ENCODE measurements at regions not wholly inside any gene's neighbourhood (a gene's known extent, or its start where the extent isn't known, plus 50 kb on each side); places are given as distances from the start of the nearest gene placed in this dataset.
"Not testable (repeated sequence)": the region's sequence is repeated elsewhere in the genome, so short reads cannot be mapped to it uniquely, and the experiment has no call there.

DNA sequence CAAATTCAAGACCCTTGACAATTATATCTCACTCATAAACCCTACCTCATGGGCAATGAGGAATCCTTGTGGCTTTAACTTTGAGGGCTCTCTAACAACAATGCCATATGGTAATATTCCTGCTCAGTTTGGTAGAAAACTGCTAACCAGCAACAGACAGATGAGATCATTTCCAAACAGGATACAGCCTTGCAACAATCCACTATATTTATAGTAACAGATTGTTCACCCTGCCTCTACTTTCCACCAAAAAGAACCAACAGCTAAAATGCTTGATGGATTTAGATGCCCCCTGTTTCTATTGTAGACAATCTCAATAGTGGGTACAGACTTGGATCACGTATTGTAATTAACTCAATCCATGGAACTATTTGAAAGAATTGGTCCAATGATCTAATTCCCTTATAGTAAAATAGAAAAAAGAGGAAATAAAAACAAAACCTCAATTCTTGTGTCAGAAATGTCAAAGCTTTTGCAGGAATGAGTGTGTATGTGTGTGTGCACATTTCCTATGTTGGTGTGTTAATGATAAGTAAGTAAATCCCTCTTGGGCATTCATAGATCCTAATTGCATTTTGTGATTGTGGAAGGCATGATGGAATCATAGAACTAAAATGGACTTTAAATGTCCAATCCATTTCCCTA, 100.0 kb upstream of the EDEM3 start:
- DNase-seq (ENCODE audit: low read depth in 2 of 2), result peak; percentile 60 to 76

DNA sequence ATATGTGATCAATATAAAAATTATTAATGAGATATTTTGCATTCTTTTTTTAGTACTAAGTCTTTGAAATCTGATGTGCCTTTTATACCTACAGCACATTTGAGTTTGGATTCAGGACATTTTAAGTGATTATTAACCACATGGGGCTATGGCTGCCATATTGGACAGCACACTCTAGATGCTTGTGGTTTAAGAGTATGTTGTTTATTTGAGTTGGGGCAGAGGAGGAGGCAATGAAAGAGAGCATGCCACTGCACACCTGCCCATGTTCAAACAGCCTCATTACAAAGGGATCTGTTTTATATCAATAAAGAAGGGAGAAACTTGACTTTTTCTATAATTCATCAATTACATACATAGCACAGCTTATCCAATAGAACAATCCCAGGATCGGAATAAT, 99.4 kb upstream of the EDEM3 start:
- DNase-seq (ENCODE audit: low read depth in 2 of 2), result no peak

DNA sequence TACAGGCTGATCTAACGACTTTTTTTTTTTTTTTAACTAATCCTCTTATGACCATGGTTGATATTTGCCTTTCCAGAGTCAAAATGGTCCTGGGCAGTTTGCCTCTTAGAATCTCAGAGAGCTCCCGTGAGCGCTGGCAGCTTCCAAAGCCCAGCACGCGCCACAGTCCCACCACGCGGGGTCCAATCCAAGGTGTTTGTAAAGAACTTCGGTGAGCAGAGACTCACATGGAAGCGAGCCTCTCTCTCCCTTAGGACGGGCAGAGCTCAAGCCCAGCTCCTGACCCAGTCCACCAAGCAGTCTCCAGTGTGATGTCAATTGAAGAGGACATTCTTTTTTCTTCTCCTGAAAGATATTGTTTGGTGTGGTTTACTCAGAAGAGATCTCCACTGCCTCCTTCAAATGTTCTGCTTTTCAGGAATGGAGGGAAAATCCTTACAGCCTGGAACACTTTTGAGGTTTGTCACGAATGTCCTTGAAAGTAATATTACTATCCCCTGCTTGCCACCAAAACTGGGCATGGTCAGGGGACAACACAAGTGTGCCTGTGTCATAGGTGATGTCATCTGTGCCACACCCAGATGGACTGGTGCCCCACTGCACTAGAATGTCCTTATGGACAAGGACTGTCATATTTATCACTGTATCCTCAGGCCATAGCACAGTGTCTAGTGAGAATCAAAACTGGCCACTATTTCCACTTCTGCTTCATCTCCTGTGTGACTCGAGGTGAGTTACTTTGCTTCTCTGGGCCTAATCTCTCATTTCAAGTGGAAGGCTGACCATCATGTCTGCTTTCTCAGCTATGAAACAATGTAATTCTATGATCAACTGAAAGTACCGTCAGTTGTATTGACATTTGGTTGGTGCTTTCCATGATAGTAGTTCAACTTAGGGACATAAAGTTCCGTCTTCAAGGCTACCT, 97.4 kb upstream of the EDEM3 start:
- no peak for DNase-seq (ENCODE audit: low read depth in 2 of 2)

DNA sequence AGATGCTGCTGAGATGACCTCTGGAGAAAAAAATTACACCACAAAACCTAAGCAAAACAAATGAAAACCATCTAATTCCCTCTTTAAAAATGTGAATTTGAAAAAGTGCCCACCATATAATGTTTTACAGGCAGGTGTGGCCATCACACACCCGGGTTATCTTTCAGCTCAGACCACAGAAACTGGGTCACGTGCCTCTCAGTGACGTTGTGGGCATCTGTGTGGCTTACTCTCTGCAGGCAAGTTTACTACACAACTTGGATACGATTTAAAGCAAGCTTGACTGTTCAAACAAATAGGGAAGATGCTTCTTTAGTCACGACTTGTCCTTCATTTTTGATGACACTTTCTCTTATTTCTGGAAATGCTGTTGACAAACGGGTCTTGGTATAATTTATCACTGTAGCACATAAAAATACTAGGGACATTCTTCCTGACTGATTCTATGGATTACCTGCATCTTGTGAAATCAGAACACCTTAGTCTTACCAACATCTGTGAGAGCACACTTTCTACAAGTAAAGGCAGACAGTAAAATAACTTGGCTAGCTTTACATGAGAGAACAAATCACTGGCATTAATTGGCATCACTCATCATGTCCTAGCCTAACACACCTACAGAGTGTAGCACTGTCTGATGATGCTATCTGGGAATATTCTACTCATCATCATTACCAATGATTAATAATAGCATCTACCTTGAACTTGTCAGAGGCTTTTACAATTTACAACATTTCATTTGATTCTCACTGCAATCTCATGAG, 89.3 kb upstream of the EDEM3 start:
- no peak for DNase-seq (ENCODE audit: low read depth in 2 of 2)

DNA sequence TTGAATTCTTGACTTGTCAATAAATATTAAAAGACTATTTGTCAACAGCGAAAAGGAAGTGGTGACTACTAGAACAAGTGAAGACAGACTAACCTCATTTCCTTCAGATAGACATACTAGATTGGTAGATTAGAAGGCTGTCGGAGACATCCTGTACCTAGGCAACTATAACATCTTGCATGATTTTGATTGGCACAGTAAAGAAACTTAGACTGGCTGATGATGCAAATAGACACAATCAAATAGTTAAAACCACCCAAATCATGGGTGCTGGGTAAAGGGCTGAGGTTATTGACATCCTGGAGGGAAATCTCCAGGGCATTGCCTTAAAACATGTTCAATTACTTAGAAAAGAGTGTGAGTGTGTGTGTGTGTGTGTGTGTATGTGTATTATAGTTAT, 85.9 kb upstream of the EDEM3 start:
- DNase-seq (ENCODE audit: low read depth in 2 of 2), result no peak

DNA sequence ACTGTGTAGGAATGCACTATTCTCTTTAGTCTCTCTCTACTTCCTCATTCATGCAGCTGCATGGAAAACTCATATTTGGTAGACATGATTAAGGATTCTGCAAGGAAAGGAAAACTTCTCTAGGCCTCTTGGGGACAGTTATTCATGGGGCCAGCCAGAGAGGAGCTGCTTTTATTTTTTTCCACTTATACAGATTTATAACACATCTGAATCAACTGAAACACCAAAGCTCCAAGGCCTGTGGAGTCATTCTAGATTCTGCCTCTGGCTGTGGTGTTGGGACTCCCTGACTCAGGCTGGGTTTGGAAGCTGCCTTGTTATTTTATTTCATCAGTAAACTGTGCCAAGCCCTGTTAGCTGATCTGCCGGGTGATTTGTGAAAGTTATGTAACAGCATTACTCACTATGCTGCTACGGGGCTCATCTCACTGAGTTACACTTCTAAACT, 83.9 kb upstream of the EDEM3 start:
- DNase-seq (ENCODE audit: low read depth in 2 of 2), result no peak

DNA sequence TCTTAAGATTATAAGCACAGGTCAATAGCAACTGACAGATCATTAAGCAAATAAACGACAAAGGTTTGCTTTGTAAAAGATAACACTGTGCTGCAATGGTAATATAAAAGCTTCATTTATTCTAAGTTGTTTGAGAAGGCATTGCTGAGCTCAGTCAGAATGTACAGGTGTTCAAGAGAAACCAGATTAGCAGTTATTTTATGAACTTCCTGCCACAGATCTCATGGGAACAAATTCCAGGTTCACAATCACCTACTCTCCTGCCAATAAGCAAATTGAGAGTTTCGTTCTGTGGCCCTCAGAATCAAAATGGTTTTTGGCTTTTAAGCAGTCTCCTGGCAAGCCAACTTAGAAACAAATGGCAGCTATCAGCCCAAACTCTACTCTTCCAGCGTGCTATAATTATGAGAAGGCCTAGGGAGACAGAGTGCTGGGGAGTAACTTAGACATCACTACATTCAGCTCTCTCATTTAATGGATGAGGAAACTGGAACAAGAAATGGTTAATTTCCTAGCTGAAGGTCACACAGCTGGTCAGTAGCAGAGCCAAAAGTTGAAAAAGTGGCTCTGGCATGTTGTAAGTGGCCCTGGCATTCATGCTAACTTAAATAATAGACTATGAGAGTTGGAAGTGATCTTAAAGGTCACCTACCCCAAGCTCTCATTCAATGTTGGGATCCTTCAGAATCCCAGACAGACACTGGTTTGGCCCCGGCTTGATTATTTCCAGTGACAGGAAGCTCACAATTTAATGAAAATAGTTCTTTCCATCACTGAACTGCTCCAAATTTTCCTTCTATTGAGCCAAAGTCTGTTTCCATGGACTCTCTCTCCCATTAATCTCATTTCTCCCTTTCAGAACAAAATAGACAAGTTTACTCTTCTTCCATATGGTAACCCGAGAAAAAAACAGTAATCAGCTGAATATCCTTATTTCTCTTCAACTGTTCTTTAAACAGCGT, 82.6 kb upstream of the EDEM3 start:
- no peak for DNase-seq (ENCODE audit: low read depth in 2 of 2)

DNA sequence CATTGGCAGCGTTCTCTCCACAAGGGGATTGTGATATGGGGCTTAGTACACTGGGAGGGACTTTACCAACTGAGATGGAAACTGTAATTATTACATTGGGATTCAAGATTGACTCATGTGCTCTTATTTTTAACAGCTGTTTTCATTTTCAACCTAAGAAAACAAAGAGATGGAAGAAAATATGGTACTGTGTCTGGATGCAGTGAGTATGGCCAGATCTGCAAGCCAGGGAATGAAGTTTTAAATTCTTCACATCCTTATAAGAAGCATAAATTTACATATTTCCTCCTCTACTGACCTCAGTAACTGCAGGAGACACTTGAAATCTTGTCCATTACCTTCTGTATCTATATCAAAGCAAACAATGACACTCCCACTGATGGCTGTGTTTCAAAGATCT, 81.5 kb upstream of the EDEM3 start:
- no peak for DNase-seq (ENCODE audit: low read depth in 2 of 2)

DNA sequence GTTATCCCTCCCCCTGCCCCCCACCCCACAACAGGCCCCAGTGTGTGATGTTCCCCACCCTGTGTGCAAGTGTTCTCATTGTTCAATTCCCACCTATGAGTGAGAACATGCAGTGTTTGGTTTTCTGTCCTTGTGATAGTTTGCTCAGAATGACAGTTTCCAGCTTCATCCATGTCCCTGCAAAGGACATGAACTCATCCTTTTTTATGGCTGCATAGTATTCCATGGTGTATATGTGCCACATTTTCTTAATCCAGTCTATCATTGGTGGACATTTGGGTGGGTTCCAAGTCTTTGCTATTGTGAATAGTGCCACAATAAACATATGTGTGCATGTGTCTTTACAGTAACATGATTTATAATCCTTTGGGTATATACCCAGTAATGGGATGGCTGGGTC, 79.3 kb upstream of the EDEM3 start:
- not testable (repeated sequence) for DNase-seq (ENCODE audit: low read depth in 2 of 2)

DNA sequence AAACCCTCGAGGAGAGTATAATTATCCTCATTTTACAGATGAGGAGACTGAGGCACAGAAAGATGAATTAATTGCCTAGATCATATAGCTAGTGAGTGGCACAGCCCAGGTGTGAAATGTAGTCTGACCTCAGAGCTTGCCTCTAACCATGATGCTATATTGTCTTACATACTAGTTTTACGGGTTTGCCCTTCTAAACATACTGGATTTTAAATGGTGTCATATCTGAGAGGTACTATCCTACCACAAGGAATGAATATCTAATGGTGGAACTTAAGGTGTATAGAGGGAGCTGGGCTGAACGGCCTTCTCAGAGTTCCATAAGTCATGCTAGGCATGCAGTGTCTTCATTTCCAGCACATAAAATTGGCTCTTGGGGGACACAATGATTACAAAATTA, 77.9 kb upstream of the EDEM3 start:
- no peak for DNase-seq (ENCODE audit: low read depth in 2 of 2)

DNA sequence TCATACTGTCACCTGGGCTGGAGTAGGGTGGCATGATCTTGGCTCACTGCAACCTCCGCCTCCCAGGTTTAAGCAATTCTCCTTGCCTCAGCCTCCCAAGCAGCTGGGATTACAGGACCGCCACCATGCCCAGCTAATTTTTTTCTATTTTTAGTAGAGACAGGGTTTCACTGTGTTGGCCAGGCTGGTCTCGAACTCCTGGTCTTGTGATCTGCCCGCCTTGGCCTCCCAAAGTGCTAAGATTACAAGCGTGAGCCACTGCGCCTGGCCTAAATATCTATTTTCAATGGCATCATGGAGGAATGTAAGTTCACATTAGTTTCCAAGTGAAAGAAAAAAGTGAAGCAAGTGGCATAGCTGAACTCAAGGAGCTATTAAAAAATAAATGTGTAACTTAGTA, 74.8 kb upstream of the EDEM3 start:
- DNase-seq (ENCODE audit: low read depth in 2 of 2), result not testable (repeated sequence)

DNA sequence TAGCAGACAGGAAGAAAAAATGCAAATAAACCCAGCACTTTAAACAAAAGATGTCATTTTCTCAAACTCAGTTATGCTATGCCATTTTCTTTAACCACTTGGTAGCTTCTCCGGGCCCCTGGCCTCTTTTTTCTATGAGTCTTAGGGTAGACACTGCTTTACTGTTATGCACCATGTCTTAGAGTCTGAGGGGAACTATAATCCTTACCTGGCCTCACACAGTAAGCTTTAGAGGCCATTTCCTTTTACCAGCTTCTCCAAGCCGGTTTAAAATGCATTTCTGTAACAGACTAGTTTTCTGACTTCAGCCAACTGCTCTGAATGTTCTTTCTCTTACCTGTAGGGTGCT, 73.7 kb upstream of the EDEM3 start:
- no peak for DNase-seq (ENCODE audit: low read depth in 2 of 2)

DNA sequence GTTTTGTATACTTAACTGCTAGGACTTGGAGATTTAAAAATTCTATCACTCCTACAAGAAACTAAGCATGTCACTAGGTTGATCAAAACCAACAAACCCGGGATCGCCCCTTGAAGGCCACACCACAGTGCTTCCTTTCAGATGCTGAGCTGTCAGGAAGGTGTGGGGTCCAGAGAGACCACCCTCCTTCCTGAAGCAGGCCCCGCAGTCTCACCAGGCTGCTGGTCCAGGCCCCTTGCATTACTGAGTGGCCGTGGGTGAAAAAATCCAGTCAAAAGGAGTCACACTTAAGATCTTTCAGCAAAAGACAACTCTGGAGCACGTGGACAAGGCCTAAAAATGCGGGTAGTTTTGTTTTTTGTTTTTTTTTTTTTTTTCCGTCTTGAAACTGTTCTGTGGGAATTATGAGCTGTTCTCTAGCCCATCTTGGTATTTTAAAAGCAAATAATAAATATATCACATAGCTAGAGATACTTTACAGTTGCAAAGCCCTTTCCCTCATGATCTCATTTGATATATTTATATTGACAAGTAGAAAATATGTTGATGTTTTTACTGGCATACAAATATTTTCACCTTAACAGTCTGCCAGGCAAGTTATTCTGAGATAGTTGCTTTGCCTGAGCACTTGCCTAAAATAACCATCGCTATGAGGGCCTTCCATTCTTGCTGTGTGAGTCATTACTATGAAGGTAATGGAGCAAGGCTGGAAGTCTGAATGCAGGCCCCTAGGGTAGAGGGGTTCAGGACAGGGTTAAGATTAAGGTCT, 73.1 kb upstream of the EDEM3 start:
- peak in 1 of 2 donors; percentile 8 for DNase-seq (ENCODE audit: low read depth in 2 of 2)

DNA sequence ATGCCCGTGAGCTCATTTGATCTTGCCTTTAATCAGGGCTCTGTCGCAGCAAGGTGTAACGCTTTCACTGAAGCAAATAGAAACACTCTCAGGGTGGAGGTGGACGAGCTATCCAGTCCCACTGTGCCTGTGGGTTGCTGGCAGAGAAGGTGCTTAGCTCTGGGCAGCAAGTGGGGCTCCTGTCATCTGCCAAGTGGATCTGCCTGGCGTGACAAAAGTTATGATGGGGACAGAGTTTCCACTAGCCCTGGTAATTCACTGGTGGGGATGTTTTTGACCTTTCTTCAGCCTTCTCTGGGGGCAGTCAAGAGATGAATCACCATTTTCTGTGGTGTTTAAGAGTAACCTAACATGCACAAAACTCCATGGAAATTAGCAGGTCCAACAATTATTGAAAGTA, 71.3 kb upstream of the EDEM3 start:
- DNase-seq (ENCODE audit: low read depth in 2 of 2), result no peak

DNA sequence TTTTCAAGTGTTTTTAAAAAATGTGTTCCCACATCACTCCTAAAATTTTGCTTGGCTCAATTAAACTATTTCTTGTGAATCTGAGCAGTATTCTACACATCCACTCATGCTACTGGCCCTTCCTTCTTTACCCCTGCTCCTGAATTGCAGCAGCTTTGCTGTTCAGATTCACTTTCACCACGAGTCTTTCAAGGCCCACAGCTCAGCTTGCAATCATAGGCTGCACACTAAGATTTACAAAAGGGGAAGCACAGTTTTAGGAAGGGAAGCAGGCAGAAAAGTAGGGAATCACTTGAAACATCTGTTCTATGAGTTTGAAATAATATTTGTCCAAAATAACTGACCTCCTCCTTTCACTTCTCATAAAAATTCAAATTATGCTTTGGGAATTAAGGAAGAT, 70.9 kb upstream of the EDEM3 start:
- DNase-seq (ENCODE audit: low read depth in 2 of 2), result no peak

DNA sequence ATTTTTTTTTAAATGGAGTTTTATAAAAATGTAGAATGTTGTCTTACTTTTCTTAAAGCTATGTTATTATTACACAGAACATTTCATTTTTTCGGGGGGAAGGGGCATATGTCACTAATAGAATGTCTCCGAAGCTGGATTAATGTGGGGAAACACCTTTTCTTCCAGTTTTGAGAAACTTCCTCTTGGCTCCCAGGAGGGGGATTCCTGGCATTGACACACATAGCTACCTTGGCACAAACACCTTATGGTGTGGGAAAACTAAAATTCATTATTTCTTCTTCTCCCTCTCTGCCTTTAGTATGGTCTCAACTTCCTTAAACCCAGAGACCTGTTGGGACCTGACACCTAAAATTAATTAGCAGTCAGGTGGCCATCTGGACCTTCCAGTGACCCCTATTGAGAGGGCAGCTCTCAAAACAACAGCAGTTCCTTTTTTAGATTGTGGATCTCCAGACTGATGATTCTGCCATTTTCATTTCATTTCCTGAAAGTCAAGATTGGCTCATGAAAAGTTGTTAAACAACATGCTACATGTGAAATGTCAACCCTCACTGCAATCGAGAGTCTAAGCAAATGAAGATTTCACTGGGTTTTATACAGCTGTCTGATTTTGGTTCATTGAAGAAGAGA, 70.1 kb upstream of the EDEM3 start:
- peak in 1 of 2 donors; percentile 50 for DNase-seq (ENCODE audit: low read depth in 2 of 2)

DNA sequence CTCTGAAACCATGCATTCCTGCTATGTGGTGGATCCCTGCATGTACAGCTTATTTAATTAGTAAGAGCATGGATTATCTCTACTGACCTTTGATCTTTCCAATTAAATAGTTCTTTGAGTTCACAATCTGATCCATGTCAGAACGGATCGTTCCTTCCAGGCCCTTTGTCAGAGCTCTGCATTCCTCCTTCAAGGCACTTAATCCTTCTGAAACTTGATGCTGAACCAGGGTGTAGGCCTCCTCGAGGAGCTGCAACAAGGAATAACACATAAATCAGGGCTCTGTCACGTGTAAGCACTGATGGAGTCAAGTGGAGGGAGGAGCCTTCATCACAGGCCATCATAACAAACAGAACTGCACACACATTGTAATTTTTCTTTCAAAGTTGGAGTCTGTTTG, 68.4 kb upstream of the EDEM3 start:
- DNase-seq (ENCODE audit: low read depth in 2 of 2), result no peak

DNA sequence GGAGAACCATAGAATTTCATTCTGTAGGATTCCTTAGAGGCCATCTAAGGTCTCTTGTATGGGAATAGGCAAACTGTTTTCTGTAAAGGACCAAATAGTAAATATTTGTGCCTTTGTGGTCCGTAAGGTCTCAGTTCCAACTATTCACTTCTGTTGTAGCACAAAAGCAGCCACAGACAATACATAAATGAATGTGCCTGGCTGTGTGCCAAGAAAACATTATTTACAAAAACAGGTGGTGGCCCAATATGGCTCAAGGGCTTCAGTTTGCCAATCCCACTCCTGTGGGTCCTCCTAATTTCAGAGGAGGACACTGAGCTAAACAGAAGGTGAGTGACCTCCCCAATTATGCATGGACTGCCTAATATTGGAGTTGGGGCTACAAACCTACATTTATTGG, 67.6 kb upstream of the EDEM3 start:
- DNase-seq (ENCODE audit: low read depth in 2 of 2), result peak in 1 of 2 donors; percentile 14

DNA sequence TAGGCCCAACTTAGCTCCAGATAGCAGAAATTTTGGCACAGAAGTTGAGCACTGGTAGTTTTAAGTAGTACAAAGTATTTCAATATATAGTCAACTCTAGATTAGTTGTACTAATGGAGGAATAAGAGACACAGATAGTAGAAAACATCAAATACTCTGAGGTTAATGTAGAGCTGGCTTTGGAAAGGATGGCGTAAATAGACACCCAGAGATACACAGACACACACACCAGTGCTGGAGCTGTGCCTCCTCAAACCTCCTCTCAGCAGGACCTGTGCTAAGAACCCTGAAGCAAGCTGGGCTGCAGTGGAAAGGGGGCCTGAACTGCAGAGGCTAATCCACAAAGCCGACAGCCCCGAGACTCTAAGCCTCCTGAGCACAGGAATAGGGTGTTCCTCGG, 67.0 kb upstream of the EDEM3 start:
- DNase-seq (ENCODE audit: low read depth in 2 of 2), result no peak

DNA sequence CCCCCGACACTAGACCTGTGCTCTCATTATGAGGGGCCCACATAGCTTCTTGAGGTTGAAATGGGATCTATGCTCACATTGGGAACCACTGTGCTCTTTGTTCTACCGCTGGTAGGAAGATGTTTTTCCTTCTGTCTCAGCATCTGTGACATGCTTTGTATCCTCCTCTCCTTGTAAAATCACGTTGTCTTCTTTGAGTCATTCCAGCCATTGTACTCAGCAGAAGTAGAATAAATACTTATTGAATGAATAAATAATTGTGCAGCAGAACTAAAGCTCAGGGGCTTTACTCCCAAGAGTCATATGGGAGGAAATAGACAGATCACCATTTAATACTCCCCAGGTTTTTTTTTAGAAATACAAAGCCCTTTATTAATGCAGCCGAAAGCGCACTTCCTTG, 66.3 kb upstream of the EDEM3 start:
- no peak for DNase-seq (ENCODE audit: low read depth in 2 of 2)
